ENCODE measurements at regions not wholly inside any gene's neighbourhood (a gene's known extent, or its start where the extent isn't known, plus 50 kb on each side); places are given as distances from the start of the nearest gene placed in this dataset.

DNA sequence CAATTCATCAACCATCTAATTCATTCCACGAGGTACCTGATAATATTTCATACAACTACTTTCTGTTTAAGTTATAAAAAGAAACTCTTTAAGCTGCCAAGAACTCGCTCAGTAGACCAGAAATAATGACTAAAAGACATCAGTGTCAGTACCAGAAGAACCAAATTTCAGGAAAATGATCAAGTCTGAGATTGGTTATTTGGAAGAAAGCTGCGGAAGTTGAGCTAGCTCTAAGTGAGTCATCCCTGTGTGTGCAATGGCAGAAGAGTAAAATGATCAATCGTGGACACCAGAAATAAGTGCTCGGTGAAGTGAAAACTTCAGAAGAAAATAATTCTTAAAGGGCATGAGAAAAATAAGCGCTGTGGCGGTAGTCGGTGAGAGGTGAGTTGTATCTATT lies 933.2 kb upstream of the CHORDC1 start:
- TF ChIP-seq CREB1 (IDR thresholded peaks at IDR 0.05; ENCODE audit: low read depth) (no peak), TCF12 (IDR thresholded peaks at IDR 0.05; ENCODE audit: low read depth) (no peak), YY1 (IDR thresholded peaks at IDR 0.05; ENCODE audit: low read depth) (no peak), ZBTB7A (IDR thresholded peaks at IDR 0.05; ENCODE audit: low read depth) (no peak), TAF1 (IDR thresholded peaks at IDR 0.05; ENCODE audit: low read depth) (no peak), TEAD4 (IDR thresholded peaks at IDR 0.05) (no peak), USF1 (IDR thresholded peaks at IDR 0.05) (no peak), RAD21 (IDR thresholded peaks at IDR 0.05; ENCODE audit: low read depth) (no peak), FOXM1 (IDR thresholded peaks at IDR 0.05; ENCODE audit: borderline replicate concordance, low read depth) (no peak), CEBPB (IDR thresholded peaks at IDR 0.05) (no peak), EGR1 (IDR thresholded peaks at IDR 0.05) (no peak), NFIC (IDR thresholded peaks at IDR 0.05) (no peak), EP300 (IDR thresholded peaks at IDR 0.05; ENCODE audit: borderline replicate concordance) (no peak)
- TF ChIP-seq, protein P1, sequence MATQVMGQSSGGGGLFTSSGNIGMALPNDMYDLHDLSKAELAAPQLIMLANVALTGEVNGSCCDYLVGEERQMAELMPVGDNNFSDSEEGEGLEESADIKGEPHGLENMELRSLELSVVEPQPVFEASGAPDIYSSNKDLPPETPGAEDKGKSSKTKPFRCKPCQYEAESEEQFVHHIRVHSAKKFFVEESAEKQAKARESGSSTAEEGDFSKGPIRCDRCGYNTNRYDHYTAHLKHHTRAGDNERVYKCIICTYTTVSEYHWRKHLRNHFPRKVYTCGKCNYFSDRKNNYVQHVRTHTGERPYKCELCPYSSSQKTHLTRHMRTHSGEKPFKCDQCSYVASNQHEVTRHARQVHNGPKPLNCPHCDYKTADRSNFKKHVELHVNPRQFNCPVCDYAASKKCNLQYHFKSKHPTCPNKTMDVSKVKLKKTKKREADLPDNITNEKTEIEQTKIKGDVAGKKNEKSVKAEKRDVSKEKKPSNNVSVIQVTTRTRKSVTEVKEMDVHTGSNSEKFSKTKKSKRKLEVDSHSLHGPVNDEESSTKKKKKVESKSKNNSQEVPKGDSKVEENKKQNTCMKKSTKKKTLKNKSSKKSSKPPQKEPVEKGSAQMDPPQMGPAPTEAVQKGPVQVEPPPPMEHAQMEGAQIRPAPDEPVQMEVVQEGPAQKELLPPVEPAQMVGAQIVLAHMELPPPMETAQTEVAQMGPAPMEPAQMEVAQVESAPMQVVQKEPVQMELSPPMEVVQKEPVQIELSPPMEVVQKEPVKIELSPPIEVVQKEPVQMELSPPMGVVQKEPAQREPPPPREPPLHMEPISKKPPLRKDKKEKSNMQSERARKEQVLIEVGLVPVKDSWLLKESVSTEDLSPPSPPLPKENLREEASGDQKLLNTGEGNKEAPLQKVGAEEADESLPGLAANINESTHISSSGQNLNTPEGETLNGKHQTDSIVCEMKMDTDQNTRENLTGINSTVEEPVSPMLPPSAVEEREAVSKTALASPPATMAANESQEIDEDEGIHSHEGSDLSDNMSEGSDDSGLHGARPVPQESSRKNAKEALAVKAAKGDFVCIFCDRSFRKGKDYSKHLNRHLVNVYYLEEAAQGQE (IDR thresholded peaks at IDR 0.05; ENCODE audit: low read depth), result no peak
- TF ChIP-seq, protein P2, sequence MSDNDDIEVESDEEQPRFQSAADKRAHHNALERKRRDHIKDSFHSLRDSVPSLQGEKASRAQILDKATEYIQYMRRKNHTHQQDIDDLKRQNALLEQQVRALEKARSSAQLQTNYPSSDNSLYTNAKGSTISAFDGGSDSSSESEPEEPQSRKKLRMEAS (IDR thresholded peaks at IDR 0.05), result no peak

- TF ChIP-seq, protein P2 (IDR thresholded peaks at IDR 0.05), result no peak
- TF ChIP-seq, protein P1 (IDR thresholded peaks at IDR 0.05; ENCODE audit: low read depth), result no peak
- TF ChIP-seq USF1 (IDR thresholded peaks at IDR 0.05) (no peak), TEAD4 (IDR thresholded peaks at IDR 0.05) (no peak), FOXM1 (IDR thresholded peaks at IDR 0.05; ENCODE audit: borderline replicate concordance, low read depth) (no peak), ZBTB7A (IDR thresholded peaks at IDR 0.05; ENCODE audit: low read depth) (no peak), EP300 (IDR thresholded peaks at IDR 0.05; ENCODE audit: borderline replicate concordance) (no peak), RAD21 (IDR thresholded peaks at IDR 0.05; ENCODE audit: low read depth) (no peak), YY1 (IDR thresholded peaks at IDR 0.05; ENCODE audit: low read depth) (no peak), TAF1 (IDR thresholded peaks at IDR 0.05; ENCODE audit: low read depth) (no peak), TCF12 (IDR thresholded peaks at IDR 0.05; ENCODE audit: low read depth) (no peak), CREB1 (IDR thresholded peaks at IDR 0.05; ENCODE audit: low read depth) (no peak), CEBPB (IDR thresholded peaks at IDR 0.05) (no peak), EGR1 (IDR thresholded peaks at IDR 0.05) (no peak), NFIC (IDR thresholded peaks at IDR 0.05) (no peak)
Observed at GRCh38 chr11:91147885-91148284, 925.0 kb upstream of the CHORDC1 start.

DNA sequence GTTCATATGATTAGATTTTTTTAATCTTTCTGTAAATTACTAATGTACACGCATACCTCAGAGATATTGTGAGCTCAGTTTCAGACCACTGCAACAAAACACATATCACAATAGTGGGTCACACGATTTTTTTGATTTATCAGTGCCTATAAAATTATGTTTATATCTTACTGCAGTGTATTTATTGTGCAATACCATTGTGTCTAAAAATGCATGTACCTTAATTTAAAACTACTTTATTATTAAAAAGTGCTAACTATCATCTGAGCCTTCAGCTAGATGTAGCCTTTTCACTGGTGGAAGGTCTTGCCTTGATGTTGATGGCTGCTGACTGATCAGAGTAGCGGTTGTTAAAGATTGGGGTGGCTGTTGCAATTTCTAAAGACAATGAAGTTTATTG lies 918.8 kb upstream of the CHORDC1 start:
- no peak for TF ChIP-seq TEAD4 (IDR thresholded peaks at IDR 0.05)
- TF ChIP-seq FOXM1 (IDR thresholded peaks at IDR 0.05; ENCODE audit: borderline replicate concordance, low read depth), result no peak
- TF ChIP-seq, protein P2 (IDR thresholded peaks at IDR 0.05), result no peak
- no peak for TF ChIP-seq YY1 (IDR thresholded peaks at IDR 0.05; ENCODE audit: low read depth)
- TF ChIP-seq EGR1 (IDR thresholded peaks at IDR 0.05), result no peak
- no peak for TF ChIP-seq TCF12 (IDR thresholded peaks at IDR 0.05; ENCODE audit: low read depth)
- no peak for TF ChIP-seq EP300 (IDR thresholded peaks at IDR 0.05; ENCODE audit: borderline replicate concordance)
- no peak for TF ChIP-seq CEBPB (IDR thresholded peaks at IDR 0.05)
- TF ChIP-seq TAF1 (IDR thresholded peaks at IDR 0.05; ENCODE audit: low read depth), result no peak
- no peak for TF ChIP-seq USF1 (IDR thresholded peaks at IDR 0.05)

DNA sequence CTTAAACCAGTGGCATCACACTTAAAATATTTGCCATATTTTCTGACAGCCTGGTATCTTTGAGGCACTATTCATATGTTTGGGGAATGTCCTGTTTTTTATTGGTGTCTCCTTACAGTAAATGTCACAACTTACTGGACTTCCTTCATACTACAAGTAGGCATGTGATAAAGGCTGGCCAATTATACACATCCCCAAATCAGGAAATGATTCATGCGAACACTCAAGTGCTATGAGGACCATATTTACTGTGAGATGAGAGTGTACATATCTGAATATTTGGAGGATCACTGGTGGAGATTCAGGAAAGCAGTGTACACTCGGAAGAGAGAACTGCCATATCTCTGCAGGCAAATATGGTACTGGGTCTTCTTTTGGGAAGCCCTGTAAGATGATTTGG lies 913.8 kb upstream of the CHORDC1 start:
- TF ChIP-seq EGR1 (IDR thresholded peaks at IDR 0.05), result no peak
- TF ChIP-seq TEAD4 (IDR thresholded peaks at IDR 0.05), result no peak
- no peak for TF ChIP-seq NFIC (IDR thresholded peaks at IDR 0.05)
- TF ChIP-seq YY1 (IDR thresholded peaks at IDR 0.05; ENCODE audit: low read depth), result no peak
- no peak for TF ChIP-seq CEBPB (IDR thresholded peaks at IDR 0.05)
- TF ChIP-seq, protein P2 (IDR thresholded peaks at IDR 0.05), result no peak
- TF ChIP-seq EP300 (IDR thresholded peaks at IDR 0.05; ENCODE audit: borderline replicate concordance), result no peak
- no peak for TF ChIP-seq USF1 (IDR thresholded peaks at IDR 0.05)
- no peak for TF ChIP-seq RAD21 (IDR thresholded peaks at IDR 0.05; ENCODE audit: low read depth)
- TF ChIP-seq TCF12 (IDR thresholded peaks at IDR 0.05; ENCODE audit: low read depth), result no peak
- no peak for TF ChIP-seq CREB1 (IDR thresholded peaks at IDR 0.05; ENCODE audit: low read depth)
- TF ChIP-seq, protein P1 (IDR thresholded peaks at IDR 0.05; ENCODE audit: low read depth), result no peak
- TF ChIP-seq FOXM1 (IDR thresholded peaks at IDR 0.05; ENCODE audit: borderline replicate concordance, low read depth), result no peak
- TF ChIP-seq ZBTB7A (IDR thresholded peaks at IDR 0.05; ENCODE audit: low read depth), result no peak
- no peak for TF ChIP-seq TAF1 (IDR thresholded peaks at IDR 0.05; ENCODE audit: low read depth)

Measured in Ishikawa (cell line).